ENCODE measurements at regions not wholly inside any gene's neighbourhood (a gene's known extent, or its start where the extent isn't known, plus 50 kb on each side); places are given as distances from the start of the nearest gene placed in this dataset.

DNA sequence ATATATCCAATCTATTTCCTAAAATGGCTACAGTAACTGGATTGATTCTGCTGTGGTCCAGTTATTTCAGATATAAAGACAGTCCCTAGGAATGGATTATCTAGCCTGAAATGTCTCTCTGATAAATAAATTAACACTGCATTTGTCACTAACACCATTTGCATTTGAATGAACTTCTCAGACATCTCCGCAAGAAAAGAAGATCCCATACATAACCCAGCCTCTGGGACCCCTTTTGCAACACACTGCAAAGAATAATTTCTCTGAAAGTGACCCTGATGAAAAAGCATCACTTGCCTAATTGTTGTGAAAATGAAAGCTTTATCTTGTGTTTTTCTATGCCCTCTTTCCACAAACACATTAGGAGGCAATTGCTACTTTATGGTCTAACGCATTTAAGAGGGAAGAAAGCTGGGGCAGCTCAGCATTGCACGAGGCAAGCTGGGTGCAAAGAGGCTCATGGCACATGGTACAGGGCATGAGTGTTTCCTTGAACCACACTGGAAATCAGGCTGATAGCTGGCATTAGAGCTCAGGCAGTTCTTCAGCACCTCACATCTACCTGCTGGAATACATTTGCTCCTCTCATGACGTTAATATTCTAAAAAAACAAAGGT lies 379.9 kb downstream of the IRS2 start:
- Histone ChIP-seq H2AK5ac (ENCODE audit: insufficient read length, low read length) (no peak overlapping the region), H2BK5ac (ENCODE audit: insufficient read length, low read length) (no peak overlapping the region), H3K27ac (ENCODE audit: insufficient read length, low read depth, low read length) (no peak overlapping the region), H3K9ac (ENCODE audit: extremely low read depth, insufficient read length, low read length) (no peak overlapping the region), H4K8ac (replicated peaks; ENCODE audit: insufficient read length, low read depth, low read length) (no peak overlapping the region), H2AFZ (ENCODE audit: low read length) (no peak overlapping the region), H3K4me2 (ENCODE audit: insufficient read depth, insufficient read length, low read length) (no peak overlapping the region), H4K91ac (ENCODE audit: insufficient read length, low read depth, low read length) (no peak overlapping the region), H3K23ac (ENCODE audit: insufficient read length, low read depth, low read length) (no peak overlapping the region), H3K23me2 (ENCODE audit: insufficient read length, low read depth, low read length, poor library complexity, severe bottlenecking) (no peaks in the 10 kb centered on the region), H4K20me1 (ENCODE audit: control insufficient read depth, insufficient read depth, insufficient read length) (no peaks in the 10 kb centered on the region), H3K79me1 (ENCODE audit: insufficient read depth, low read depth, low read length, poor library complexity, severe bottlenecking) (no peaks in the 10 kb centered on the region), H3K9me3 (ENCODE audit: control insufficient read depth, low read depth, low read length) (no peaks in the 10 kb centered on the region), H2BK20ac (ENCODE audit: low read depth, low read length, poor library complexity, severe bottlenecking) (no peak overlapping the region), H3K79me2 (ENCODE audit: insufficient read depth, low read length) (no peaks in the 10 kb centered on the region), H2BK12ac (ENCODE audit: insufficient read length, low read depth, low read length) (no peak overlapping the region), H4K5ac (ENCODE audit: insufficient read length, low read depth, low read length) (no peak overlapping the region), H3K18ac (ENCODE audit: insufficient read length, low read depth, low read length) (no peak overlapping the region), H3T11ph (ENCODE audit: low read length) (no peak overlapping the region), H2BK15ac (ENCODE audit: low read depth, low read length) (no peak overlapping the region), H3K4me1 (ENCODE audit: insufficient read depth, low read length) (no peaks in the 10 kb centered on the region), H3K14ac (ENCODE audit: insufficient read depth, low read length) (no peak overlapping the region; the same call in 1 of the 2 replicates), H2BK120ac (ENCODE audit: low read depth, low read length, poor library complexity, severe bottlenecking) (no peak overlapping the region), H3K56ac (ENCODE audit: insufficient read length, low read depth, low read length) (no peak overlapping the region), H3K27me3 (ENCODE audit: insufficient read depth, low read length) (no peaks in the 10 kb centered on the region), H3K4ac (ENCODE audit: low read depth, low read length) (no peak overlapping the region)
- no peak overlapping the region for H3K4me3 Mint-ChIP-seq
- peaks cover 4 to 7% of the 10 kb centered on the region in 2 experiments; a peak in 3 of 4 replicates for H3K4me1 Mint-ChIP-seq
- no CpG with 5 or more reads among the region's 4 CpGs for WGBS (ENCODE audit: extremely low coverage, insufficient read length, low lambda C conversion rate)
- peaks cover 3% of the 10 kb centered on the region for H3K27me3 Mint-ChIP-seq (ENCODE audit: low read depth)
- TF ChIP-seq, protein P1, sequence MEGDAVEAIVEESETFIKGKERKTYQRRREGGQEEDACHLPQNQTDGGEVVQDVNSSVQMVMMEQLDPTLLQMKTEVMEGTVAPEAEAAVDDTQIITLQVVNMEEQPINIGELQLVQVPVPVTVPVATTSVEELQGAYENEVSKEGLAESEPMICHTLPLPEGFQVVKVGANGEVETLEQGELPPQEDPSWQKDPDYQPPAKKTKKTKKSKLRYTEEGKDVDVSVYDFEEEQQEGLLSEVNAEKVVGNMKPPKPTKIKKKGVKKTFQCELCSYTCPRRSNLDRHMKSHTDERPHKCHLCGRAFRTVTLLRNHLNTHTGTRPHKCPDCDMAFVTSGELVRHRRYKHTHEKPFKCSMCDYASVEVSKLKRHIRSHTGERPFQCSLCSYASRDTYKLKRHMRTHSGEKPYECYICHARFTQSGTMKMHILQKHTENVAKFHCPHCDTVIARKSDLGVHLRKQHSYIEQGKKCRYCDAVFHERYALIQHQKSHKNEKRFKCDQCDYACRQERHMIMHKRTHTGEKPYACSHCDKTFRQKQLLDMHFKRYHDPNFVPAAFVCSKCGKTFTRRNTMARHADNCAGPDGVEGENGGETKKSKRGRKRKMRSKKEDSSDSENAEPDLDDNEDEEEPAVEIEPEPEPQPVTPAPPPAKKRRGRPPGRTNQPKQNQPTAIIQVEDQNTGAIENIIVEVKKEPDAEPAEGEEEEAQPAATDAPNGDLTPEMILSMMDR (conservative IDR thresholded peaks at IDR 0.05): no peak
- no peak overlapping the region for H3K27ac Mint-ChIP-seq
- peaks cover 9 to 12% of the 10 kb centered on the region in 2 experiments for H3K9me3 Mint-ChIP-seq
- no peak for DNase-seq
- peaks cover 3 to 11% (median 5%) of the 10 kb centered on the region in 3 experiments; a peak in 4 of 7 replicates for H3K36me3 Mint-ChIP-seq (ENCODE audit: insufficient read depth in 1 of 3, low read depth in 3 of 3)

All from H9 (cell line).